ENCODE measurements at regions not wholly inside any gene's neighbourhood (a gene's known extent, or its start where the extent isn't known, plus 50 kb on each side); places are given as distances from the start of the nearest gene placed in this dataset.

GRCh38 chr22:49102367-49102766 lies 725.3 kb downstream of the BRD1 start:
- intact Hi-C loops (cut with DNase I; ENCODE audit: low total_unique reads), result no loop called here
- Histone ChIP-seq H3K36me3 (no peaks in the 10 kb centered on the region), H3K9me3 (no peaks in the 10 kb centered on the region), H3K4me3 (no peak overlapping the region), H3K4me1 (no peaks in the 10 kb centered on the region), H3K27ac (no peak overlapping the region), H3K27me3 (replicated peaks in 1 of 7) (peaks cover 0 to 67% (median 4%) of the 10 kb centered on the region in 7 donors)
- WGBS, 5 donors, result 82 to 91% (median 87%) methylated on average over 19 to 20 of the region's 20 CpGs
- TF ChIP-seq CTCF (IDR thresholded peaks at IDR 0.05 in 8 of 11, conservative IDR thresholded peaks at IDR 0.05 in 3 of 11) (no peak), POLR2A (IDR thresholded peaks at IDR 0.05) (no peak), POLR2AphosphoS5 (IDR thresholded peaks at IDR 0.05) (no peak)
- peak; percentile 52 for DNase-seq

- no peak for TF ChIP-seq POLR2AphosphoS5 (IDR thresholded peaks at IDR 0.05)
- no peak for TF ChIP-seq POLR2A (IDR thresholded peaks at IDR 0.05)
- no peak for TF ChIP-seq CTCF (IDR thresholded peaks at IDR 0.05 in 8 of 11, conservative IDR thresholded peaks at IDR 0.05 in 3 of 11)
- DNase-seq, result peak; percentile 59
- intact Hi-C loops (cut with DNase I; ENCODE audit: low total_unique reads), result no loop called here
- WGBS, 5 donors, result 63 to 90% (median 73%) methylated on average over 6 to 8 of the region's 8 CpGs
- Histone ChIP-seq H3K36me3 (no peaks in the 10 kb centered on the region), H3K27ac (no peak overlapping the region), H3K4me3 (no peak overlapping the region), H3K9me3 (no peaks in the 10 kb centered on the region), H3K4me1 (no peaks in the 10 kb centered on the region), H3K27me3 (replicated peaks in 1 of 7) (peaks cover 0 to 62% (median 4%) of the 10 kb centered on the region in 7 donors)
Observed at GRCh38 chr22:49101873-49102272, 725.8 kb downstream of the BRD1 start.

GRCh38 chr22:49101225-49101624 lies 726.4 kb downstream of the BRD1 start:
- TF ChIP-seq POLR2A (IDR thresholded peaks at IDR 0.05), result no peak
- no peak for TF ChIP-seq POLR2AphosphoS5 (IDR thresholded peaks at IDR 0.05)
- TF ChIP-seq CTCF (IDR thresholded peaks at IDR 0.05 in 8 of 11, conservative IDR thresholded peaks at IDR 0.05 in 3 of 11), result no peak

GRCh38 chr22:49100773-49101172 lies 726.9 kb downstream of the BRD1 start:
- no peaks in the 10 kb centered on the region for H3K9me3 ChIP-seq
- 60 to 75% (median 69%) methylated on average over 9 to 17 of the region's 17 CpGs for WGBS, 5 donors

More at GRCh38 chr22:49101225-49101624, 726.4 kb downstream of the BRD1 start:
- H3K9me3 ChIP-seq, result no peaks in the 10 kb centered on the region
- peak; percentile 31 for DNase-seq
- intact Hi-C loops (cut with DNase I; ENCODE audit: low total_unique reads), result no loop called here
- peaks cover 0 to 55% (median 4%) of the 10 kb centered on the region in 7 donors for H3K27me3 ChIP-seq (replicated peaks in 1 of 7)
- H3K4me3 ChIP-seq, result no peak overlapping the region
- WGBS, 5 donors, result 70 to 85% (median 83%) methylated on average over 8 of the region's 8 CpGs
- no peaks in the 10 kb centered on the region for H3K36me3 ChIP-seq
- no peaks in the 10 kb centered on the region for H3K4me1 ChIP-seq
- no peak overlapping the region for H3K27ac ChIP-seq

More at GRCh38 chr22:49100773-49101172, 726.9 kb downstream of the BRD1 start:
- H3K36me3 ChIP-seq, result no peaks in the 10 kb centered on the region
- TF ChIP-seq POLR2AphosphoS5 (IDR thresholded peaks at IDR 0.05) (no peak), POLR2A (IDR thresholded peaks at IDR 0.05) (no peak), CTCF (IDR thresholded peaks at IDR 0.05 in 8 of 11, conservative IDR thresholded peaks at IDR 0.05 in 3 of 11) (no peak)
- peaks cover 0 to 51% (median 4%) of the 10 kb centered on the region in 7 donors for H3K27me3 ChIP-seq (replicated peaks in 1 of 7)
- no peaks in the 10 kb centered on the region for H3K4me1 ChIP-seq
- intact Hi-C loops (cut with DNase I; ENCODE audit: low total_unique reads), result no loop called here
- peak; percentile 47 for DNase-seq
- no peak overlapping the region for H3K4me3 ChIP-seq
- H3K27ac ChIP-seq, result no peak overlapping the region

Measured in spleen (tissue), 11 donors.